ENCODE measurements at regions not wholly inside any gene's neighbourhood (a gene's known extent, or its start where the extent isn't known, plus 50 kb on each side); places are given as distances from the start of the nearest gene placed in this dataset.
A peak's percentile ranks its signal among the peaks of the same experiment; 100 is the strongest.

GRCh38 chr7:116614499-116615262 lies 57.3 kb upstream of the MET start:
- Mint-ChIP-seq H3K4me3 (no peak overlapping the region), H3K9me3 (no peaks in the 10 kb centered on the region), H3K4me1 (no peaks in the 10 kb centered on the region), H3K36me3 (no peaks in the 10 kb centered on the region), H3K27ac (no peak overlapping the region), H3K27me3 (peaks cover 14% of the 10 kb centered on the region)
- ATAC-seq (ENCODE audit: low read depth), result no peak
- DNase-seq (ENCODE audit: low spot score in 2 of 2), result no peak

DNA sequence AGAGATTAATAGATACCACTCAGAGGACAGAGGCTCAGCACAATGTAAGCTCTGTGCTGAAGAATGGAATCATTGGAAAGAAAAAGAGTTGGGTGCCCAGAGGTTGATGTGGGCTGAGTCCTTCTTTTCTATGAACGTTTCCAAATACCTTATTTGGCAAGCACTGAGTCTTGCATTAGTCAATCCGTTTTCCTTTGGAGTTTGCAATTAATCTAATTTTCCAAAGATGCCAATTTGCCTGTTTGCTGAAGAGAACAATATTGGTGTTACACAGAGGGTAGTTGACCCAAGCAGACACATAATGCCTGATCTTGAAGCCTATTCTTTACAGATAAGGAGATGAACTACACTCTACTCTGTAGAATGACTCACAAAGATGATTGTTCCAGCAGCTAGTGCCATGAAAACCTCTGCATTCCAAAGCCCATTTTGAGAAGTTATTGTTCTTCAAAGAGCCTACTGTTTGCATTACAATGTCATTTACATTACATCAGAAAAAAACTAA lies 55.4 kb upstream of the MET start:
- H3K9me3 Mint-ChIP-seq, result peaks cover 7% of the 10 kb centered on the region
- H3K27me3 Mint-ChIP-seq, result peaks cover 12% of the 10 kb centered on the region
- H3K4me3 Mint-ChIP-seq, result no peak overlapping the region

GRCh38 chr7:116617878-116618277 lies 54.1 kb upstream of the MET start:
- DNase-seq (ENCODE audit: low spot score in 2 of 2), result no peak
- Mint-ChIP-seq H3K4me1 (no peaks in the 10 kb centered on the region), H3K4me3 (no peak overlapping the region)

More for the DNA sequence above, 55.4 kb upstream of the MET start:
- H3K27ac Mint-ChIP-seq, result no peak overlapping the region
- no peaks in the 10 kb centered on the region for H3K4me1 Mint-ChIP-seq
- peaks cover 4% of the 10 kb centered on the region for H3K36me3 Mint-ChIP-seq
- DNase-seq (ENCODE audit: low spot score in 2 of 2) (no peak), ATAC-seq (ENCODE audit: low read depth) (no peak)

DNA sequence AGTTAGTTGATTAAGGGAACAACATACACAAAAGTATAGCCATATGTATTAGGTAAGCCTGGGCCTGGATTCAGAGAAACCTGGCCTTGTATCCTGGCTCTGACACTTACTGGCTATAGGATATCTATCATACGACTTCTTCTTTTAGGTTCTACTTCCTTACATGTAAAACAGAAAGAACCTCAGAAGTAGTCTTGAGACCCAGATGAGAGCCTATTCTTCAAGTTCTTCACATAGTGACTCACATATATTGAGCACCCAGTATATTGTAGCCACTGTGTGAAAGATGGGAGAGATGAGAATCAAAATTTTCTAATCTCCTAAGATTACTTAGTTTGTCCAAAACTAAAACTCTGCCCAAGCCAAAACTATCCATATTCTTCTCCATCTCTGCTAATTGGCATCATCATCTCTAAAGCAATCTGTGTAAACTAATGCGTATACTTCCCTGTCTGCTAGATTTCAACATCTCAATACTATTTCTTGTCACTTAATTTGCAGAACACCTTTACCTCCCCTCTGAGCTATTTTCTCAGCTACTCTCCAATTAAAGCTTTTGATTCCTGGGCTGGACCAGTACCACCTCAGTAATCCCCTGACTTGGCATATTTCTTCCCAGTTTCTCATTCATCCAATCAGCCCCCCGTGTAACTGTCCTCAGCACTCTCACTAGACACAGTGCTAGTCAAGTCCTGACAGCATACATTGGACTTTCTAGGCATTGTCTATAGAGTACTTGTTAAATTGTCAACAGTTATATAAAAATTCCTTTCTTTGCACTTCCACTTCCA lies 53.5 kb upstream of the MET start:
- Mint-ChIP-seq H3K4me1 (no peaks in the 10 kb centered on the region), H3K27me3 (peaks cover 8% of the 10 kb centered on the region), H3K9me3 (peaks cover 7% of the 10 kb centered on the region), H3K36me3 (peaks cover 4% of the 10 kb centered on the region), H3K27ac (no peak overlapping the region), H3K4me3 (no peak overlapping the region)
- no peak for ATAC-seq (ENCODE audit: low read depth)
- no peak for DNase-seq (ENCODE audit: low spot score in 2 of 2)

More at GRCh38 chr7:116617878-116618277, 54.1 kb upstream of the MET start:
- H3K27me3 Mint-ChIP-seq, result peaks cover 11% of the 10 kb centered on the region
- peaks cover 7% of the 10 kb centered on the region for H3K9me3 Mint-ChIP-seq
- no peak for ATAC-seq (ENCODE audit: low read depth)
- H3K36me3 Mint-ChIP-seq, result peaks cover 4% of the 10 kb centered on the region
- H3K27ac Mint-ChIP-seq, result no peak overlapping the region

DNA sequence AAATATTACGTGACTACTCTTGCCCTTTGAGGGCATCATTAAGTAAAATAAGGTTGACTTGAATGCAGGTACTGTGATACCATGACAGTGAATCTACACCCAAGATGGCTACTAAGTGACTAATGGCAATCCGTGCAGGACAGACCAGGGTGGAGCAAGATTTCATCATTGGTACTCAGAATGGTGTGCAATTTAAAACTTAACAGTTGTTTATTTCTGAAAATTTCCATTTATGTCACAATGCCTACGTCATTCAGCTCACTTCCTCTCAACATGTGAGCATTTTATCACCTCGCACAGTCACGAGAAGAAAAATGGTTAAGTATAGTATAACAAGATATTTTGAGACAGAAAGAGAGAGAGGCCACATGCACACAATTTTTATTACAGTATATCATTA lies 50.3 kb upstream of the MET start:
- peaks cover 16% of the 10 kb centered on the region for H3K27me3 Mint-ChIP-seq
- H3K27ac Mint-ChIP-seq, result no peak overlapping the region
- no peaks in the 10 kb centered on the region for H3K4me1 Mint-ChIP-seq
- DNase-seq (ENCODE audit: low spot score in 2 of 2), result no peak
- ATAC-seq (ENCODE audit: low read depth), result peak; percentile 78
- no peak overlapping the region for H3K4me3 Mint-ChIP-seq
- H3K36me3 Mint-ChIP-seq, result peaks cover 4% of the 10 kb centered on the region
- H3K9me3 Mint-ChIP-seq, result peaks cover 7% of the 10 kb centered on the region
